Stimulated activated memory B cell treated with anti-CD40 and anti-IgM and Interleukin-4, amounts not matched to agents 10 μg/mL and 1 μg/mL and 100 μg/mL, for 72 hours (primary cell): ENCODE measurements at regions not wholly inside any gene's neighbourhood (a gene's known extent, or its start where the extent isn't known, plus 50 kb on each side); places are given as distances from the start of the nearest gene placed in this dataset.
A peak's percentile ranks its signal among the peaks of the same experiment; 100 is the strongest.
"Not testable (repeated sequence)": the region's sequence is repeated elsewhere in the genome, so short reads cannot be mapped to it uniquely, and the experiment has no call there.

Experiments
- ATAC-seq: fragments of 150-1000 bp; cut with Tn5 transposase; 2 replicates; pipeline ENCODE4 v1.10.0; 2021
- H3K27ac Mint-ChIP-seq: one replicate; pipeline ENCODE4 v1.8.0; 2022; ENCODE audit warnings: mild to moderate bottlenecking, mixed read lengths
- H3K27me3 Mint-ChIP-seq: one replicate; pipeline ENCODE4 v1.8.0; 2022; ENCODE audit warnings: mixed read lengths
- H3K36me3 Mint-ChIP-seq: one replicate; pipeline ENCODE4 v1.8.0; 2022; ENCODE audit warnings: mixed read lengths
- H3K4me1 Mint-ChIP-seq: one replicate; pipeline ENCODE4 v1.8.0; 2022; ENCODE audit warnings: mixed read lengths
- H3K4me3 Mint-ChIP-seq: one replicate; pipeline ENCODE4 v1.8.0; 2022; ENCODE audit warnings: mild to moderate bottlenecking, moderate library complexity, mixed read lengths
- H3K9me3 Mint-ChIP-seq: one replicate; pipeline ENCODE4 v1.8.0; 2022; ENCODE audit warnings: mixed read lengths

DNA sequence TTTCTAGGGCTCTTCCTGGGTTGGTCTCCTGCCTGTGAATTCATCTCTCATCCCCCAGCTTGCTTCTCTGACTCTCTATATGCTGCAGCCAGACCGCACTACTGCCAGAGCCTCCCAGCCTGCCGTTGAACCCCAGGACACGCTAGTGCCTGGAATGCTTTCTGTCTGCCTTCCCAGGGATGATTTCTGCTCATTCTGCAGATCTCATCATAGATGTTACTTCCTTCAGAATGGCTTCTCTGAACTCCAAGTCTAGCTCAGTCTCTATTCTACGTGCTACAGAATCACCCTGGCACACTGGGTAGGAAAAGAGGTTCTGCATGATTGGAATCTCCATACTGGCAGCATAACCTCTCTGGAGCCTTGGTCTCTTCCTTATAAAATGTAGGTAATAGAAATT lies 94.8 kb upstream of the RAB12 start:
- Mint-ChIP-seq H3K36me3 (no peaks in the 10 kb centered on the region), H3K4me3 (no peak overlapping the region), H3K27me3 (peaks cover 19% of the 10 kb centered on the region), H3K9me3 (no peaks in the 10 kb centered on the region), H3K27ac (no peak overlapping the region), H3K4me1 (no peaks in the 10 kb centered on the region)
- ATAC-seq = no peak

DNA sequence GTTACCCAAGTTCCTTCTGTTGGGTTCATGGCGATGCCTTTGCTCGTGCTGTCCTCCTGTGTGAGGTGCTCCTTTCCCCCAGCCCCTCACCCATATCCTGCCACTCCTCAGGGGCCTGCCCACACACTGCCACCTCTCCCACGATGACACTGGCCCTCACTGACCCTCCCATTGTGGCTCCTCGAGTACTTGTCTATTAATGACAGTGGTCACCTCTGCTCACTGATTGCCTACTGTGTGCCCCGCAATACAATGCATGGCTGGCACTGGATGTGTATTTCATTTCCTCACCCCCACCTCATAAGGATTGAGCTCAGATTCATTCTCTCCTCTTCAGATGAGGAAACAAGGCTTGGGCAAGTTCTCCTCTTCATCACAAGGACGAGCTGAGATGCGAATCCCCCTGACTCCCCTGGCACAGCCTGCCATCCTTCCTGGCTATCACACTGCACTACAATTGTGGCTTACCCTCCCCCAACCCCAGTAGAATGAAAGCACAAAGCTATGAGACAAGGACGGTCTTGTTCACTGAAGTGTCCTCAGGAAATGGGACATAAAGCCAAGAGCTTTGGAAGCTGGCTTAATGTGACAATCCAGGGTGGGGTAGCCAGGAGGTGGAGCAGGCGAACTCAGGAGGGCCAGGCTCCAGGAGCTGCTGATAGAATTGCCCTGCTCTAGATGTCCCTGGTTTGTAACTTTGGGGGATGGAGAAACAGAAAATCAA lies 93.9 kb upstream of the RAB12 start:
- H3K9me3 Mint-ChIP-seq = peaks cover under 1% of the 10 kb centered on the region
- no peak for ATAC-seq
- H3K4me1 Mint-ChIP-seq = no peaks in the 10 kb centered on the region
- H3K27ac Mint-ChIP-seq = no peak overlapping the region
- H3K4me3 Mint-ChIP-seq = no peak overlapping the region
- H3K36me3 Mint-ChIP-seq = no peaks in the 10 kb centered on the region
- peaks cover 19% of the 10 kb centered on the region for H3K27me3 Mint-ChIP-seq

DNA sequence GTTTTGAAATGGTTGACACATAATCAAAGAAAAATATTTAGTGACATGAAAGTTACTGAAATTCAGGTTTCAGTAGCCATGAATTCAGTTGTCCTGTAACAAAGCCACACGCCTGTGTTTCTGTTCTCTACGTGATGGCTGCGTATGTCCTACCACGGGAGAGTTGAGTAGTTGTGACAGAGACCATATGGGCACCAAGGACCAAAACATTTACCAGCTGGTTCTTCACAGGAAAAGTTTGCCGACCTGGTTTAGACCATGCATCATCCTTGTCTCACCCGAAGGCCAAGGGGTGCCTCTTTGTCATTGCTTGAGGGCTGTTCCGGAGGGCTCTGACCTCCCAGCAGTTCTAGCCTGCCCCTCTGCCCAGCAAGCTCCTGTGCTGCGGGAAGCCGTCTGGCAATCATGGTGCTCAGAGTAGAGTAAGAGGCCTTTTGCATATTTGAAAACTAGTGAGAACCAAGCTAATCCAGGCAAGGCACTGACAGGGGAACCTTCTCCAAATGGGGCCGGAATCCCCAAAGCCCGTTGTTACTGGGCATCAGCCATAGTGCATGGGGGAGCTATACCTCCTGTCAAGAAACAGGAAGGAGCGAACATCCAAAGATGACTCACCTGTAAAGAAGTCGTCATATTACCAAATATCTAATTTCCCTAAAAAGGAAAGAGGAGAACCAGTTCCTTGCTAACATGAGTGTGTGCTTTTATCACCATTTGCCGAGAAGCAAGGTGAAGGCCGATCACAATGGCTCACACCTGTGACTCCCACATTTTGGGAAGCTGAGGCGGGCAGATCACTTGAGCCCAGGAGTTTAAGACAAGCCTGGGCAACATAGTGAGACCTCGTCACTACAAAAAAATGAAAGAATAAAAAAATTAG lies 92.6 kb upstream of the RAB12 start:
- no peaks in the 10 kb centered on the region for H3K4me1 Mint-ChIP-seq
- no peak overlapping the region for H3K4me3 Mint-ChIP-seq
- H3K27me3 Mint-ChIP-seq = peaks cover 19% of the 10 kb centered on the region
- no peak for ATAC-seq
- H3K27ac Mint-ChIP-seq = no peak overlapping the region
- H3K36me3 Mint-ChIP-seq = no peaks in the 10 kb centered on the region
- peaks cover 6% of the 10 kb centered on the region for H3K9me3 Mint-ChIP-seq

DNA sequence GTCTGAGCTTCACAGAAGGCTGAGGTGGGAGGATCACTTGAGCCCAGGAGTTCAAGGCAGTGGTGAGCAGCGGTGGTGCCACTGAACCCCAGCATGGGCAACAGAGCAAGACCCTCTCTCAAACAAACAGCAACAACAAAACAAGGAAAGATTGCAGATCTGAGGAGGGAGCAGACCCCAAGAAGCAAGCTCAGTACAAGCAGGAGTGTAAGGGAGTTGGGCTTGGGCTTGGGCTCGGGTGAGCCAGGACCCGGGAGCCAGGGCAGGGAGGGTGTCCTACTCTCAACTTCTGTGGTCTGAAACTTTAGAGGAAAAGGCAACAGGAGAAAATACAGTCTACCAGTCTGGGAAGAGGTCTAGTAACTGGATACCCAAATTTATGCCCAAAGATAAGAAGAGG lies 92.0 kb upstream of the RAB12 start:
- peaks cover 6% of the 10 kb centered on the region for H3K9me3 Mint-ChIP-seq
- H3K4me1 Mint-ChIP-seq = no peaks in the 10 kb centered on the region
- ATAC-seq = no peak
- no peak overlapping the region for H3K4me3 Mint-ChIP-seq
- no peaks in the 10 kb centered on the region for H3K36me3 Mint-ChIP-seq
- H3K27me3 Mint-ChIP-seq = peaks cover 19% of the 10 kb centered on the region
- H3K27ac Mint-ChIP-seq = no peak overlapping the region

DNA sequence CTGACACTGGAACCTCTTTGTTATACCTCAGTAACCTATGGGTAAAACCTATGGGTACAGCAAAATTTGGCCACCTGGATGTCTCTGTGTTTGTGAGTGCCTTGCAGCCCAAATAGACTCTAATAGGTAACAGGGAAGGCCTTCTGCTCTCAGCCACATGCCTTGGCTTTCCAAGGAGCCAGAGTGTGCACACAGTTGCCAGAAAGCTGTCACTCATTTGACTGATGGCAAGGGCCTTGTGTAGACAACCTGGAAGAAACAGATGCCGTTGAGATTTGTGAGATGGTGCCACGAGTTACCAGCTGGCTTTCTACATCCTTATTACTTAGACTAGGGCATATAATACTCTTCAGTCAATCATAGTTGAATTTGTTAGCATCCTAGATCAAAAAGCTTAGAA lies 90.1 kb upstream of the RAB12 start:
- H3K9me3 Mint-ChIP-seq = peaks cover 6% of the 10 kb centered on the region
- H3K4me3 Mint-ChIP-seq = no peak overlapping the region
- no peaks in the 10 kb centered on the region for H3K4me1 Mint-ChIP-seq
- no peaks in the 10 kb centered on the region for H3K36me3 Mint-ChIP-seq
- H3K27ac Mint-ChIP-seq = no peak overlapping the region
- no peak for ATAC-seq
- peaks cover 32% of the 10 kb centered on the region for H3K27me3 Mint-ChIP-seq

DNA sequence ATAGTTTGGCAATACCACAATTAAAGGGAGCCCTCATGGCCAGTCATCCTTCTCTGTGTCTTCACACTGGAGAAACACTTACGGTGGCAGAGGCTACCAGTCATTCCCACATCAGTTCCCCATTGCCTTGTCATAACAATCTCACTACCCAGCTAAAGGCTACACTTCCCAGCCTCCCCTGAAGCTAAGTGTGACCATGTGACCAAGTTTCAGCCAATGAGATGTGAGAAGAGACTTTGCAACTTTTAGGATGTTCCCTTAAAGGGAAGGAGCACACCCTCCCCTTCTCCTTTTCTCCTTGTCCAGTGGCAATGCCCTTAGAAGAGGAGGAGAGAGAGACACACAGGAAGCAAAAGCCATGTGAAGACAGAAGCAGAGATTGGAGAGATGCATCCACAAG lies 89.0 kb upstream of the RAB12 start:
- Mint-ChIP-seq H3K9me3 (peaks cover 6% of the 10 kb centered on the region), H3K4me3 (no peak overlapping the region), H3K27me3 (peaks cover 43% of the 10 kb centered on the region), H3K4me1 (no peaks in the 10 kb centered on the region), H3K36me3 (no peaks in the 10 kb centered on the region), H3K27ac (no peak overlapping the region)
- ATAC-seq = no peak

DNA sequence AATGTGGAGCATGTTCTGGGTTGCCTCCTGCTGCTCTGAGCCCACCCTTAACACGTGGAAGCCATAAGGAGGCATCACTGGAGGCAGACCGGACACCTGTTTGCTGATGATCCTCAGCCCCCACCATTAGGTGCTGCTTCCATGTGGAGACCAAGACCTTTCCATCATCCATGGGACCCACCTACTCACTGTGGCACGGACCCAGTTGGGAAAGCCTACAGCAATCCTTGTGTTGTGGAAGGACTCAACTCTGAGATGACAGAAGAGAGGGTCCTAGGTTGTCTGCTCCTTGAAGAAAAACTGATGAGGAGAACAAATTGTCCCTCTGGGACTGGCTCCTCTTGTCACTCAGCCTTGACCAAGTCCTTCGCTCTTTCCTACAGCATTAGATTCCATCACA lies 86.5 kb upstream of the RAB12 start:
- H3K27me3 Mint-ChIP-seq = peaks cover 58% of the 10 kb centered on the region
- peaks cover 6% of the 10 kb centered on the region for H3K9me3 Mint-ChIP-seq
- no peak overlapping the region for H3K4me3 Mint-ChIP-seq
- peaks cover 8% of the 10 kb centered on the region for H3K4me1 Mint-ChIP-seq
- H3K36me3 Mint-ChIP-seq = no peaks in the 10 kb centered on the region
- no peak for ATAC-seq
- no peak overlapping the region for H3K27ac Mint-ChIP-seq

DNA sequence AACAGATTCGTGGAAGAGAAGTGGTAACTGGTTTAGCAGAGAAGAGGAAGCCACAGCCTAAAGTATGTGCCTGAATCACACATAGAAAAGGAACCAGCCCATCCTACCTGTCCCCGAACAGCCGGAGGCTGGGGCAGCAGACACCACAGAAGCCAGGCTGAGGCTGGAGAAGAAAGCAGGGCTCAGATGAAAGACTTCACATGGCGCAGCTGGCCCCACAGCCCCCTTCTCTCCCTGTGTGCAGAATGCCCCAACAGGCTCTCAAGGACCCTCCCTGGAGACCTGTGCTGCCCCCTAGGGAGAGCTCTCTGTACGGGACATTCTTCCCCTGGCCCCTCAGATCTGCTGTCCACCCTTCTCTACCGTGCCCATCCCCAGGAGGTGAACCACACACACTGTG lies 83.5 kb upstream of the RAB12 start:
- peaks cover 52% of the 10 kb centered on the region for H3K27me3 Mint-ChIP-seq
- H3K9me3 Mint-ChIP-seq = peaks cover 13% of the 10 kb centered on the region
- no peak overlapping the region for H3K27ac Mint-ChIP-seq
- no peak for ATAC-seq
- peaks cover 8% of the 10 kb centered on the region for H3K36me3 Mint-ChIP-seq
- peaks cover 8% of the 10 kb centered on the region for H3K4me1 Mint-ChIP-seq
- no peak overlapping the region for H3K4me3 Mint-ChIP-seq

DNA sequence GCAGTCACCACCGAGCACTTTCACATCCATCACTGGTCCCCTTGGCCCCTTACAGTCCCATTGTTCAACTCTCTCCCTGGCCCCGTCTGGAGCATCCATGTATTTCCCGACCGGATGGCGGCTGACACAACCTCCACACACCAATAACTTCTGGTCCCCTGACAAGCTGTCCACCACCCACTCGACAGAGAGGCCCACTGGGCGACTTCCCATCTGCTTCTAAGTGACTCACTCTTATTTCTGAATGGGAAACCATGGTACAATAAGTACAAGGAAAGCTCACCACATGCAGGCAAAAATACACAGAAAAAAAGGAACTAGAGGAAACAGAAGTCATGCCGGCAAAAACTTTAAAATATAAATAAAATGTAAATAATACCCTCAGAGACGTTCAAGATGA lies 82.9 kb upstream of the RAB12 start:
- H3K4me3 Mint-ChIP-seq = no peak overlapping the region
- H3K36me3 Mint-ChIP-seq = peaks cover 13% of the 10 kb centered on the region
- ATAC-seq = no peak
- peaks cover 8% of the 10 kb centered on the region for H3K4me1 Mint-ChIP-seq
- peaks cover 54% of the 10 kb centered on the region for H3K27me3 Mint-ChIP-seq
- H3K9me3 Mint-ChIP-seq = peaks cover 16% of the 10 kb centered on the region
- H3K27ac Mint-ChIP-seq = no peak overlapping the region

DNA sequence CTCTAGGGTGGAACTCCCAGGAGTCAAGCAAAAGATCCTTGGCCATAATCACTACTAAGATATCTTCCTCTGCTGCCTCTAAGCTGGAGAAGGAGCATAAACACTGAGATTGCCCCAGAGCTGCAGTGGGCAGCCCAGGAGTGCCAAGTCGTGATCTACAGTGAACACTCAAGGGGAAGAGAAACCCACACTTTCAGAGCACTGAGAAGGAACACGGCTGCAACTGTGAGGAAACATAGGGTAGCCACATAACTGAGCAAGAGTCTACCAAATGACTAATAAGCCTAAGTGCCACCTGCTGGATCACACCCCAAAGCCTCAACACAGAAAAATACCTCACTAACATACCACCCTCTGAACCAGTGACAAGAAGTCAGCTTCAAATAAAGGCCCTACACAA lies 79.6 kb upstream of the RAB12 start:
- Mint-ChIP-seq H3K27ac (no peak overlapping the region), H3K27me3 (peaks cover 57% of the 10 kb centered on the region), H3K4me3 (no peak overlapping the region), H3K9me3 (peaks cover 29% of the 10 kb centered on the region), H3K36me3 (peaks cover 25% of the 10 kb centered on the region), H3K4me1 (peaks cover 8% of the 10 kb centered on the region)
- ATAC-seq = no peak

DNA sequence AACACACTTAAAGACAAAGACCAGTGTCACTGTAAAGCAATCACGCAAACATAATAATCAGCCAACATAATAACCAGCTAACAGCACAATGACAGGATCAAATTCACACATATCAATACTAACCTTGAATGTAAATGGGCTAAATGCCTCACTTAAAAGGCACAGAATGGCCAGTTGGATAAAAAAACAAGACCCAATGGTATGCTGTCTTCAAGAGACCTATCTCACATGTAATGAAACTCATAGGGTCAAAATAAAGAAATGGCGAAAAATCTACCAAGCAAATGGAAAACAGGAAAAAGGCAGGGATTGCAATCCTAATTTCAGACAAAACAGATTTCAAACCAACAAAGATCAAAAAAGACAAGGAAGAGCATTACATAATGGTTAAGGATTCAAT lies 78.2 kb upstream of the RAB12 start:
- not testable (repeated sequence) for H3K4me1 Mint-ChIP-seq, ATAC-seq, H3K27ac Mint-ChIP-seq, H3K4me3 Mint-ChIP-seq
- Mint-ChIP-seq H3K9me3 (peaks cover 29% of the 10 kb centered on the region), H3K36me3 (peaks cover 25% of the 10 kb centered on the region), H3K27me3 (peaks cover 42% of the 10 kb centered on the region)

DNA sequence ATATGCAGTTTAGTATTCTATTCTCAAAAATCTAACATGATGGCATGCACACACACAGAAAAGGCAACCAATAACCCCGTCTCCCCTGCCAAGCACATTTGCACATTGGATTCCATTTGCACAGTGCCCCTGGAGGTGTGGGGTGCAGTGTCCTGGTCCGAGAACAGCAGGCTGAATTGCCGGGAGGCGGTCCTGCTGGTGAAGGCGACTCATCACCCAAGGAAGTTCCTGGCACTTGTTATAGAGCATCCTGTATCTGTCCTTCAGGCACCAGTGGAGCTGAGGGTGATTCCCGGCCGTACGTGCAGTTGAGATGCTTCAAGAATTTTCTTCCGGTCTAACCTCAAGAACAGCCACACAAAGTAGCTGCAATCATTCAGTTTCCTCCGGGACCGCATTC lies 73.0 kb upstream of the RAB12 start:
- H3K27ac Mint-ChIP-seq = no peak overlapping the region
- H3K27me3 Mint-ChIP-seq = peaks cover 21% of the 10 kb centered on the region
- no peak for ATAC-seq
- H3K4me3 Mint-ChIP-seq = no peak overlapping the region
- H3K4me1 Mint-ChIP-seq = no peaks in the 10 kb centered on the region
- H3K9me3 Mint-ChIP-seq = peaks cover 14% of the 10 kb centered on the region
- H3K36me3 Mint-ChIP-seq = peaks cover 13% of the 10 kb centered on the region

DNA sequence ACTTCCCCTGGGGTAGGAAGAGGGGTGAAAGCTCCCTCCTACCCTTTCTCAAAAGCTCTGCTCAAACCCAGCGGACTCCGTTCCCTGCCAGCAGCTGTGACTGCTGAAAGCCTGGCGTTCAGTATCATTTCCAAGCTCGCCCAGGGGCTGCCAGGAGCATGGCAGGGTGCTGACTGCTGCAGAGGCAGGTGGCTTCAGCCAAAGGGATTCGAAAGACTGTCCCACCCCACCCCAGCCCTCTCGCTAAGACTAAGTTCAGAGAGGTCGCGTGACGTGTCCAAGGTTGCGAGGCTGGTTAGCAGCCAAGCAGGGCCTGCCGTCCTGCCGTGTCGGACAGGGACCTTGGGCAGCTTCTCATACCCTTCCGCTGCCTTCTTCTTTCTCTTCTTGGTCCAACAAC lies 72.3 kb upstream of the RAB12 start:
- Mint-ChIP-seq H3K27me3 (peaks cover 14% of the 10 kb centered on the region), H3K27ac (no peak overlapping the region), H3K9me3 (peaks cover 8% of the 10 kb centered on the region), H3K36me3 (peaks cover 6% of the 10 kb centered on the region), H3K4me3 (no peak overlapping the region), H3K4me1 (no peaks in the 10 kb centered on the region)
- no peak for ATAC-seq

DNA sequence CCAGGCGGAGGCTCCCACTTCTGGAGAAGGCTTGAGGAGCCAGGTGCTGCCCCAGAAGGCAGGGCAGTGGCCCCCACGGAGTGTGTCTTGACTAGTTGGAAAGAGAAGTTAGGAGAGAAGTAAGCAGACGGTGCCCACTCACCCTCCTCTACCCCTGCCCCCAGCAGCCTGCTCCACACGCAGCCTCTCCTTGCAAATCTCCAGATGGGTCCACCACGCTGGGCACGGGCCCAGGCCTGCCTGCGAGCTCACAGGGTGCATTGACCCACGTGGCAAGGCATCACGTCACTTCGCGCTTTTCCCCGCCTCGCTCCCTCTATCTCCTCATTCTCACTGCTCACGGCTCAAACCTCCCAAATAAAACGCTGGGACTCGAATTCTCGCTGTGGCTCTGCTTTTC lies 71.8 kb upstream of the RAB12 start:
- Mint-ChIP-seq H3K27me3 (peaks cover 9% of the 10 kb centered on the region), H3K36me3 (peaks cover 1% of the 10 kb centered on the region), H3K4me3 (no peak overlapping the region), H3K4me1 (no peaks in the 10 kb centered on the region), H3K9me3 (peaks cover 4% of the 10 kb centered on the region), H3K27ac (no peak overlapping the region)
- ATAC-seq = no peak

DNA sequence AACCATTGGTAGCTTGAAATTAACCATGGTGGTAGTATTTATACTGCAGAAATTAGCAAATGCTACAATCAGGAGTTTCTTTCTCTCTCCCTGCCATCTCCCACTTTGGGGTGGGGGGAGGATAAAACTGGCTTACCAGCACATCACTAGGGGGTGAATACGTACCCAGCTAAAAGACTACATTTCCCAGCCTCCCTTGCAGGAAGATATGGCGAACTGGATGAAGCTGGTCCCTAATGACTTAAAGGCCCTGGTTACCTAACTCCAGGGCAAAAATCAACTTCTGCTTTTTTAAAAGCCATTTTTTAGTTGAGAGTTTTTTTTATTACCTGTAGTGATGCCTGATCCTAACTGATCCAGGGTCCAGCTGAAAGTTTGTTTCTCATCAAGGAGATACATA lies 70.3 kb upstream of the RAB12 start:
- peak; percentile 62 for ATAC-seq
- peaks cover 15% of the 10 kb centered on the region for H3K27me3 Mint-ChIP-seq

DNA sequence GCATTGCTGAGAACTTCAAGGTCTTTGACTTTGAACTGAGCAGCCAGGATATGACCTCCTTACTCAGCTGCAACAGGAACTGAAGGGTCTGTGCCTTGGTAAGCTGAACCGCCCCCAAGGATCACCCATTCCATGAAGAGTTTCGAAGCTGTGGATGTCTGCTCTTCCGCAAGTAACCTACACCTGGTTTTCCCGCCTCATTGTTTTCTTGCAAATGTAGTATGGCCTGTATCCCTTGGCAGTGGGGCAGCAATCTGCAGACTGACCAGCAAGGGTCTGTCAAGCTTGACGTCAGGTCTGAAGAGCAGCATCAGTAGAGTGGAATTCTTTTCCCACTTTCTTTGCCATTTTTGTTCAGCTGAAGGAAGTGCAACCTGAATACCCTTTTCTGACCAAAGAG lies 62.6 kb upstream of the RAB12 start:
- H3K36me3 Mint-ChIP-seq = no peaks in the 10 kb centered on the region
- ATAC-seq = no peak

More for the DNA sequence above, 70.3 kb upstream of the RAB12 start:
- Mint-ChIP-seq H3K4me3 (no peak overlapping the region), H3K4me1 (no peaks in the 10 kb centered on the region), H3K27ac (no peak overlapping the region), H3K36me3 (no peaks in the 10 kb centered on the region), H3K9me3 (no peaks in the 10 kb centered on the region)

More for the DNA sequence above, 62.6 kb upstream of the RAB12 start:
- Mint-ChIP-seq H3K9me3 (no peaks in the 10 kb centered on the region), H3K27me3 (peaks cover 39% of the 10 kb centered on the region), H3K4me3 (no peak overlapping the region), H3K4me1 (no peaks in the 10 kb centered on the region), H3K27ac (no peak overlapping the region)
